IMR-90 (cell line): ENCODE measurements at regions not wholly inside any gene's neighbourhood (a gene's known extent, or its start where the extent isn't known, plus 50 kb on each side); places are given as distances from the start of the nearest gene placed in this dataset.

Experiments used
- ATAC-seq: fragments of 200-7000 bp; cut with Tn5 transposase; 2 replicates; pipeline ENCODE4 v1.9.1; 2020; ENCODE audit warnings: low read depth, mild to moderate bottlenecking, moderate library complexity
- BruUV-seq: library from RNA; stranded (reverse); fragments of 400-500 nt; replicated peaks from 2 replicates; lab custom pipeline; 2021; lab: Mats Ljungman, UMichigan
- CTCF ChIA-PET: fragments of 300-600 bp; formaldehyde crosslinking; extraction: SDS; loops from one replicate; lab custom pipeline; 2021; ENCODE audit warnings: antibody characterized with exemption; lab: Yijun Ruan, JAX
- POLR2A ChIA-PET: fragments of 300-600 bp; sonication (Branson Sonifier 250); formaldehyde crosslinking; loops from one replicate; lab custom pipeline; 2022; ENCODE audit warnings: antibody characterized with exemption; ENCODE audit not compliant: unreplicated experiment; lab: Charles Lee
- DNase-seq: peaks from one replicate; pipeline ENCODE4 v3.0.0; 2013
- H2AFZ ChIP-seq: replicated peaks from 2 replicates; pipeline ENCODE3; 2013; ENCODE audit warnings: low read length, mild to moderate bottlenecking; ENCODE audit not compliant: poor library complexity
- H2AK5ac ChIP-seq: 2 replicates; pipeline ENCODE4 v1.6.1; 2013; ENCODE audit warnings: low read depth, low read length, inconsistent platforms
- H2AK9ac ChIP-seq: replicated peaks from 2 replicates; pipeline ENCODE3; 2013; ENCODE audit warnings: mild to moderate bottlenecking, low read depth, low read length, moderate library complexity; ENCODE audit not compliant: poor library complexity
- H2BK120ac ChIP-seq: 2 replicates; pipeline ENCODE4 v1.6.1; 2013; ENCODE audit warnings: low read depth, low read length, inconsistent platforms
- H2BK15ac ChIP-seq: 3 replicates; pipeline ENCODE4 v1.6.1; 2013; ENCODE audit warnings: low read depth, low read length, inconsistent platforms
- H2BK20ac ChIP-seq: 2 replicates; pipeline ENCODE4 v1.6.1; 2013; ENCODE audit warnings: low read depth, mild to moderate bottlenecking, inconsistent platforms, low read length, moderate library complexity
- H2BK5ac ChIP-seq: 2 replicates; pipeline ENCODE4 v1.6.1; 2013; ENCODE audit warnings: mild to moderate bottlenecking, low read depth, low read length, inconsistent platforms; ENCODE audit not compliant: poor library complexity, severe bottlenecking
- H3K14ac ChIP-seq: replicated peaks from 2 replicates; pipeline ENCODE4 v1.6.1; 2013; ENCODE audit warnings: low read depth, low read length, inconsistent platforms
- H3K18ac ChIP-seq: 2 replicates; pipeline ENCODE4 v1.6.1; 2013; ENCODE audit warnings: low read depth, low read length, control low read depth
- H3K23ac ChIP-seq: 2 replicates; pipeline ENCODE4 v1.6.1; 2013; ENCODE audit warnings: low read depth, low read length, inconsistent platforms
- H3K27ac ChIP-seq: 2 replicates; pipeline ENCODE4 v1.5.1; 2013; ENCODE audit warnings: mild to moderate bottlenecking, control low read depth, low read length; ENCODE audit not compliant: insufficient read depth
- H3K27me3 ChIP-seq: 2 replicates; pipeline ENCODE4 v1.6.1; 2013; ENCODE audit warnings: low read length; ENCODE audit not compliant: control insufficient read depth, insufficient read depth
- H3K36me3 ChIP-seq: 2 replicates; pipeline ENCODE4 v1.6.1; 2013; ENCODE audit warnings: low read length, mixed read lengths; ENCODE audit not compliant: control insufficient read depth, insufficient read depth
- H3K4ac ChIP-seq: 2 replicates; pipeline ENCODE4 v1.6.1; 2013; ENCODE audit warnings: low read depth, low read length, inconsistent platforms
- H3K4me1 ChIP-seq: 2 replicates; pipeline ENCODE4 v1.6.1; 2013; ENCODE audit warnings: low read length, mixed read lengths; ENCODE audit not compliant: control insufficient read depth, insufficient read depth
- H3K4me2 ChIP-seq: 2 replicates; pipeline ENCODE4 v1.6.1; 2013; ENCODE audit warnings: low read depth, mild to moderate bottlenecking, control low read depth, low read length, moderate library complexity
- H3K4me3 ChIP-seq: 2 replicates; pipeline ENCODE4 v1.5.1; 2013; ENCODE audit warnings: low read depth, mild to moderate bottlenecking, control low read depth, low read length, moderate library complexity; ENCODE audit not compliant: insufficient read depth
- H3K56ac ChIP-seq: 2 replicates; pipeline ENCODE4 v1.6.1; 2013; ENCODE audit warnings: low read length, inconsistent platforms; ENCODE audit not compliant: insufficient read depth; ENCODE audit errors: extremely low read depth
- H3K79me1 ChIP-seq, 2 experiments: 2 replicates each; pipeline ENCODE4 v1.6.1; 2013; ENCODE audit warnings: low read length in 2 of 2, inconsistent platforms in 1 of 2, low read depth in 1 of 2
- H3K9ac ChIP-seq: 2 replicates; pipeline ENCODE4 v1.6.1; 2013; ENCODE audit warnings: low read depth, low read length, control low read depth
- H3K9me1 ChIP-seq: 2 replicates; pipeline ENCODE4 v1.6.1; 2013; ENCODE audit warnings: low read length, inconsistent platforms; ENCODE audit not compliant: insufficient read depth
- H3K9me3 ChIP-seq: 2 replicates; pipeline ENCODE4 v1.6.1; 2013; ENCODE audit warnings: low read length; ENCODE audit not compliant: control insufficient read depth, insufficient read depth
- H4K20me1 ChIP-seq: 2 replicates; pipeline ENCODE4 v1.6.1; 2013; ENCODE audit warnings: low read length, inconsistent platforms; ENCODE audit not compliant: insufficient read depth
- H4K5ac ChIP-seq: 2 replicates; pipeline ENCODE4 v1.6.1; 2013; ENCODE audit warnings: mild to moderate bottlenecking, low read depth, low read length, control low read depth
- H4K8ac ChIP-seq, 2 experiments: 2 replicates each; pipeline ENCODE4 v1.6.1; 2013; ENCODE audit warnings: low read depth in 2 of 2, low read length in 2 of 2, control low read depth in 1 of 2, inconsistent platforms in 1 of 2
- H4K91ac ChIP-seq: 2 replicates; pipeline ENCODE4 v1.6.1; 2013; ENCODE audit warnings: low read depth, low read length, inconsistent platforms; ENCODE audit not compliant: insufficient read depth
- SMC3 ChIP-seq: fragments of 150-350 bp; IDR thresholded peaks from 2 replicates; pipeline ENCODE4 v1.6.1; 2016; ENCODE audit warnings: low read depth, mild to moderate bottlenecking, antibody characterized with exemption, low read length, moderate library complexity
- WGBS, 2 experiments: methylation state at CpG; one replicate each; pipeline versions ENCODE4 v1.1.5 to v1.1.7; 2013; ENCODE audit warnings: missing lambda C conversion rate in 2 of 2; ENCODE audit not compliant: insufficient read length in 1 of 2; ENCODE audit errors: extremely low coverage in 2 of 2; 5-methylcytosine and 5-hydroxymethylcytosine counted together
- dilution Hi-C: fragments of 300-500 bp; cut with HindIII; formaldehyde crosslinking; loops from one replicate; pipeline ENCODE4 v1.14.3; 2018; ENCODE audit warnings: low sequenced_read_pairs; ENCODE audit not compliant: unreplicated experiment
- in situ Hi-C: fragments of 300-500 bp; cut with MboI; formaldehyde crosslinking; loops from 3 replicates; pipeline ENCODE4 v1.14.3; 2019; ENCODE audit warnings: low sequenced_read_pairs, inconsistent platforms, mixed read lengths
- intact Hi-C: fragments of 100-400 bp; cut with micrococcal nuclease; formaldehyde crosslinking; loops from 2 replicates; pipeline ENCODE4 v1.10.0; 2022

- Histone ChIP-seq H2AK5ac (no peak overlapping the region), H3K4me2 (no peak overlapping the region), H2BK20ac (no peak overlapping the region), H2AK9ac (no peak overlapping the region), H3K23ac (no peak overlapping the region), H2BK120ac (no peak overlapping the region), H3K4ac (no peak overlapping the region), H3K4me1 (no peaks in the 10 kb centered on the region), H2BK5ac (no peak overlapping the region), H3K14ac (no peak overlapping the region), H3K9ac (no peak overlapping the region), H4K8ac (no peak overlapping the region), H3K79me1 (no peaks in the 10 kb centered on the region), H3K18ac (no peak overlapping the region), H3K9me1 (no peaks in the 10 kb centered on the region), H3K9me3 (peaks cover 2% of the 10 kb centered on the region; the same call in 1 of the 2 replicates), H4K5ac (no peak overlapping the region), H4K20me1 (no peaks in the 10 kb centered on the region), H2BK15ac (no peak overlapping the region), H3K27me3 (no peaks in the 10 kb centered on the region), H3K4me3 (no peak overlapping the region), H4K91ac (no peak overlapping the region), H2AFZ (no peak overlapping the region), H3K27ac (no peak overlapping the region), H3K56ac (no peak overlapping the region), H3K36me3 (no peaks in the 10 kb centered on the region)
- DNase-seq (no peak), ATAC-seq (no peak)
- dilution Hi-C loops: no loop called here
- CTCF ChIA-PET: no interaction called here
- BruUV-seq: no TSS peak
- no peak for TF ChIP-seq SMC3
- intact Hi-C loops: no loop called here
- POLR2A ChIA-PET: no interaction called here
- no CpG with 5 or more reads among the region's 5 CpGs for WGBS, 2 experiments
- in situ Hi-C loops: no loop called here
Observed at GRCh38 chr14:56964895-56965294, 154.6 kb upstream of the OTX2 start.
